K562 (cell line): ENCODE measurements at regions not wholly inside any gene's neighbourhood (a gene's known extent, or its start where the extent isn't known, plus 50 kb on each side); places are given as distances from the start of the nearest gene placed in this dataset.
A peak's percentile ranks its signal among the peaks of the same experiment; 100 is the strongest.

Experiments
- ELF1 ChIP-seq: fragments of 200-800 bp; sonication (Bioruptor generic); IDR thresholded peaks from 2 replicates; pipeline ENCODE4 v1.6.1; 2016; ENCODE audit warnings: missing genetic modification characterization, missing compliant biosample characterization
- PRPF4 ChIP-seq: fragments of 200-400 bp; formaldehyde crosslinking; IDR thresholded peaks from one replicate; pipeline ENCODE4 v1.6.1; 2017; ENCODE audit warnings: low read length, low read depth, mild to moderate bottlenecking; ENCODE audit not compliant: insufficient read depth, poor library complexity, severe bottlenecking
- SETDB1 ChIP-seq: IDR thresholded peaks from one replicate; pipeline ENCODE4 v1.6.1; 2012; ENCODE audit warnings: low read length, control low read depth, inconsistent platforms
- TEAD1 ChIP-seq, 2 experiments: fragments of 450-650 bp in 1 of 2; sonication (generic) in 1 of 2; formaldehyde crosslinking; IDR thresholded peaks; 2 replicates each; pipeline versions ENCODE4 v1.4.0 to v1.8.0; 2020 to 2022; ENCODE audit warnings: mild to moderate bottlenecking in 2 of 2, missing genetic modification reagents in 1 of 2
- ZSCAN29 ChIP-seq: fragments of 450-650 bp; IDR thresholded peaks from 2 replicates; pipeline ENCODE4 v1.6.1; 2017
- TF ChIP-seq, protein P1 (sequence below), 2 experiments: fragments of 450-650 bp in 1 of 2; sonication (generic) in 1 of 2; formaldehyde crosslinking in 1 of 2; IDR thresholded peaks; 2 replicates each; pipeline versions ENCODE4 v1.7.1 to v1.9.0; 2016 to 2022; ENCODE audit warnings: inconsistent platforms in 1 of 2, mild to moderate bottlenecking in 1 of 2, missing genetic modification reagents in 1 of 2
- TF ChIP-seq, protein P2 (sequence below), 2 experiments: fragments of 450-650 bp; conservative IDR thresholded peaks; 2 replicates each; pipeline ENCODE4 v1.6.1; 2017; ENCODE audit warnings: mild to moderate bottlenecking in 2 of 2, moderate library complexity in 2 of 2

DNA sequence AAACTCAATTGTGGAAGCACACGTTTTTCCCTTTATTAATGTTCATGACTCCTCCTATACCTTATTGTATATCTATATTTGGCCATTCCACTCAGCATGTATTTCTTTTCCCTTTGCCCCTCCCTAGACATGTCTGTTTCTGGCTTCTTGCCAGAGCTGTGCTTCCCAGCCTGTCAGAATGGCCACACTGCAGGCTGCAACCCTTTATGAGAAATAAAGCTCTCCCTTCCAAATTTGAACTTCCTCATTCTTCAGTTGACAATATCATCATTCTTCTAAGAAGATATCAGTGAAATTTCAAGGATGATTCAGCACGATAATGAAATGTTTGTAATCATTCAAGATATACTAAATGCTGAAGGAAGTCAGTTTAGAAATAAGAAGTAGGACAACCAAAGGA lies 107.6 kb upstream of the PRSS3 start (continued):
- TF ChIP-seq, protein P1, sequence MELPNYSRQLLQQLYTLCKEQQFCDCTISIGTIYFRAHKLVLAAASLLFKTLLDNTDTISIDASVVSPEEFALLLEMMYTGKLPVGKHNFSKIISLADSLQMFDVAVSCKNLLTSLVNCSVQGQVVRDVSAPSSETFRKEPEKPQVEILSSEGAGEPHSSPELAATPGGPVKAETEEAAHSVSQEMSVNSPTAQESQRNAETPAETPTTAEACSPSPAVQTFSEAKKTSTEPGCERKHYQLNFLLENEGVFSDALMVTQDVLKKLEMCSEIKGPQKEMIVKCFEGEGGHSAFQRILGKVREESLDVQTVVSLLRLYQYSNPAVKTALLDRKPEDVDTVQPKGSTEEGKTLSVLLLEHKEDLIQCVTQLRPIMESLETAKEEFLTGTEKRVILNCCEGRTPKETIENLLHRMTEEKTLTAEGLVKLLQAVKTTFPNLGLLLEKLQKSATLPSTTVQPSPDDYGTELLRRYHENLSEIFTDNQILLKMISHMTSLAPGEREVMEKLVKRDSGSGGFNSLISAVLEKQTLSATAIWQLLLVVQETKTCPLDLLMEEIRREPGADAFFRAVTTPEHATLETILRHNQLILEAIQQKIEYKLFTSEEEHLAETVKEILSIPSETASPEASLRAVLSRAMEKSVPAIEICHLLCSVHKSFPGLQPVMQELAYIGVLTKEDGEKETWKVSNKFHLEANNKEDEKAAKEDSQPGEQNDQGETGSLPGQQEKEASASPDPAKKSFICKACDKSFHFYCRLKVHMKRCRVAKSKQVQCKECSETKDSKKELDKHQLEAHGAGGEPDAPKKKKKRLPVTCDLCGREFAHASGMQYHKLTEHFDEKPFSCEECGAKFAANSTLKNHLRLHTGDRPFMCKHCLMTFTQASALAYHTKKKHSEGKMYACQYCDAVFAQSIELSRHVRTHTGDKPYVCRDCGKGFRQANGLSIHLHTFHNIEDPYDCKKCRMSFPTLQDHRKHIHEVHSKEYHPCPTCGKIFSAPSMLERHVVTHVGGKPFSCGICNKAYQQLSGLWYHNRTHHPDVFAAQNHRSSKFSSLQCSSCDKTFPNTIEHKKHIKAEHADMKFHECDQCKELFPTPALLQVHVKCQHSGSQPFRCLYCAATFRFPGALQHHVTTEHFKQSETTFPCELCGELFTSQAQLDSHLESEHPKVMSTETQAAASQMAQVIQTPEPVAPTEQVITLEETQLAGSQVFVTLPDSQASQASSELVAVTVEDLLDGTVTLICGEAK (IDR thresholded peaks at IDR 0.05): peak; percentile 71; the same call in 1 of the 2 replicates
- TF ChIP-seq, protein P1 (CRISPR knock-in tag; IDR thresholded peaks at IDR 0.05): no peak
- peak in 1 of 2 experiments; percentile 77; a peak in 1 of 4 replicates for TF ChIP-seq TEAD1 (CRISPR knock-in tag; IDR thresholded peaks at IDR 0.05)
- peak; percentile 42; the same call in 1 of the 2 replicates for TF ChIP-seq ELF1 (tag)
- no peak for TF ChIP-seq PRPF4
- TF ChIP-seq ZSCAN29: no peak
- no peak for TF ChIP-seq SETDB1
- TF ChIP-seq, protein P2, sequence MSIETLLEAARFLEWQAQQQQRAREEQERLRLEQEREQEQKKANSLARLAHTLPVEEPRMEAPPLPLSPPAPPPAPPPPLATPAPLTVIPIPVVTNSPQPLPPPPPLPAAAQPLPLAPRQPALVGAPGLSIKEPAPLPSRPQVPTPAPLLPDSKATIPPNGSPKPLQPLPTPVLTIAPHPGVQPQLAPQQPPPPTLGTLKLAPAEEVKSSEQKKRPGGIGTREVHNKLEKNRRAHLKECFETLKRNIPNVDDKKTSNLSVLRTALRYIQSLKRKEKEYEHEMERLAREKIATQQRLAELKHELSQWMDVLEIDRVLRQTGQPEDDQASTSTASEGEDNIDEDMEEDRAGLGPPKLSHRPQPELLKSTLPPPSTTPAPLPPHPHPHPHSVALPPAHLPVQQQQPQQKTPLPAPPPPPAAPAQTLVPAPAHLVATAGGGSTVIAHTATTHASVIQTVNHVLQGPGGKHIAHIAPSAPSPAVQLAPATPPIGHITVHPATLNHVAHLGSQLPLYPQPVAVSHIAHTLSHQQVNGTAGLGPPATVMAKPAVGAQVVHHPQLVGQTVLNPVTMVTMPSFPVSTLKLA (conservative IDR thresholded peaks at IDR 0.05): no peak
